HG03558 (cell line): ENCODE measurements at regions not wholly inside any gene's neighbourhood (a gene's known extent, or its start where the extent isn't known, plus 50 kb on each side); places are given as distances from the start of the nearest gene placed in this dataset.
"Not testable (repeated sequence)": the region's sequence is repeated elsewhere in the genome, so short reads cannot be mapped to it uniquely, and the experiment has no call there.

Source experiments
- ATAC-seq: cut with Tn5 transposase; IDR thresholded peaks from one replicate; pipeline ENCODE4 v1.9.1; 2021; ENCODE audit warnings: moderate number of reproducible peaks; ENCODE audit not compliant: unreplicated experiment; ENCODE audit errors: extremely low read depth

GRCh38 chr5:14054965-14055963 lies 87.9 kb upstream of the TRIO start:
- ATAC-seq = no peak

- ATAC-seq = no peak
These were observed 88.9 kb upstream of the TRIO start for GRCh38 chr5:14054111-14054854.

- no peak for ATAC-seq
These were observed 92.3 kb upstream of the TRIO start for GRCh38 chr5:14050821-14051220.

- ATAC-seq = no peak
These were observed 94.7 kb upstream of the TRIO start for GRCh38 chr5:14048434-14048833.

GRCh38 chr5:14041528-14042192 lies 97.2 kb upstream of the DNAH5 start:
- ATAC-seq = no peak

- ATAC-seq = no peak
These were observed 96.1 kb upstream of the DNAH5 start for GRCh38 chr5:14040542-14040941.

- no peak for ATAC-seq
These were observed 95.1 kb upstream of the DNAH5 start for GRCh38 chr5:14039576-14039975.

- no peak for ATAC-seq
These were observed 94.6 kb upstream of the DNAH5 start for GRCh38 chr5:14039063-14039462.

- ATAC-seq = no peak
These were observed 94.0 kb upstream of the DNAH5 start for GRCh38 chr5:14038341-14038959.

GRCh38 chr5:14036947-14037346 lies 92.5 kb upstream of the DNAH5 start:
- ATAC-seq = no peak

- ATAC-seq = no peak
These were observed 92.0 kb upstream of the DNAH5 start for GRCh38 chr5:14036514-14036913.

- no peak for ATAC-seq
These were observed 91.5 kb upstream of the DNAH5 start for GRCh38 chr5:14035859-14036503.

- no peak for ATAC-seq
These were observed 90.5 kb upstream of the DNAH5 start for GRCh38 chr5:14034963-14035362.

GRCh38 chr5:14032918-14033317 lies 88.4 kb upstream of the DNAH5 start:
- ATAC-seq = no peak

GRCh38 chr5:14028938-14029584 lies 84.6 kb upstream of the DNAH5 start:
- ATAC-seq = no peak

GRCh38 chr5:14028188-14028587 lies 83.7 kb upstream of the DNAH5 start:
- ATAC-seq = no peak

GRCh38 chr5:14025569-14026286 lies 81.2 kb upstream of the DNAH5 start:
- ATAC-seq = no peak

- ATAC-seq = no peak
These were observed 78.5 kb upstream of the DNAH5 start for GRCh38 chr5:14022971-14023370.

GRCh38 chr5:14020944-14021343 lies 76.5 kb upstream of the DNAH5 start:
- not testable (repeated sequence) for ATAC-seq
